ENCODE measurements at regions not wholly inside any gene's neighbourhood (a gene's known extent, or its start where the extent isn't known, plus 50 kb on each side); places are given as distances from the start of the nearest gene placed in this dataset.
A peak's percentile ranks its signal among the peaks of the same experiment; 100 is the strongest.
"Not testable (repeated sequence)": the region's sequence is repeated elsewhere in the genome, so short reads cannot be mapped to it uniquely, and the experiment has no call there.

GRCh38 chr2:182548031-182548950, 121.5 kb upstream of the PDE1A start:
- FAIRE-seq: no peak
- no peak for DNase-seq (ENCODE audit: low spot score)

DNA sequence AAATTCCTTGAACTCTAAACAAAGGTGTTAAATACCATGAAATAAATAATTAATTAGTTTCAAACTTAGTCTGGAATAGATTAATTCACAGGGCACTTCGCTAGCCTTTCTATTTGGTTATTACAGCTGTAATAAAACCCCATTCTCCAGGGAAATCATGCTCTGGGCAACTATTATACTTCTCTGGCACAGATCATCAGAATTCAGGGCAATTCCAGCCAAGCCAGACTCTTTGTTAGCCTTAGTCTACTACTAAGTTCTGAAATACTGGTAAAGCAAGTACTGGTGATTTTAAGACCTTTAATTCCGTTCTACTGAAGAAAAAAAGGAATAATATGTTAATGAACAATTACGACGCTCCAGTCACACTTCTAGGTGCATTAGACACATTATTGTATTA, 123.4 kb upstream of the PDE1A start:
- DNase-seq (ENCODE audit: low spot score) (no peak), FAIRE-seq (no peak)

GRCh38 chr2:182552232-182552631, 125.4 kb upstream of the PDE1A start:
- DNase-seq (ENCODE audit: low spot score); FAIRE-seq: not testable (repeated sequence)

DNA sequence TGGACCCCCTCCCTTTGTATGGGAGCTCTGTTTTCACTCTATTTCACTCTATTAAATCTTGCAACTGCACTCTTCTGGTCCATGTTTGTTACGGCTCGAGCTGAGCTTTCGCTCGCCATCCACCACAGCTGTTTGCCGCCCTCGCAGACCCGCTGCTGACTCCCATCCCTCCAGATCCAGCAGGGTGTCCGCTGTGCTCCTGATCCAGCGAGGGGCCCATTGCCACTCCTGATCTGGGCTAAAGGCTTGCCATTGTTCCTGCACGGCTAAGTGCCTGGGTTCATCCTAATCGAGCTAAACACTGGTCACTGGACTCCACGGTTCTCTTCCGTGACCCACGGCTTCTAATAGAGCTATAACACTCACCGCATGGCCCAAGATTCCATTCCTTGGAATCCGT, 125.9 kb upstream of the PDE1A start:
- DNase-seq (ENCODE audit: low spot score); FAIRE-seq: not testable (repeated sequence)

DNA sequence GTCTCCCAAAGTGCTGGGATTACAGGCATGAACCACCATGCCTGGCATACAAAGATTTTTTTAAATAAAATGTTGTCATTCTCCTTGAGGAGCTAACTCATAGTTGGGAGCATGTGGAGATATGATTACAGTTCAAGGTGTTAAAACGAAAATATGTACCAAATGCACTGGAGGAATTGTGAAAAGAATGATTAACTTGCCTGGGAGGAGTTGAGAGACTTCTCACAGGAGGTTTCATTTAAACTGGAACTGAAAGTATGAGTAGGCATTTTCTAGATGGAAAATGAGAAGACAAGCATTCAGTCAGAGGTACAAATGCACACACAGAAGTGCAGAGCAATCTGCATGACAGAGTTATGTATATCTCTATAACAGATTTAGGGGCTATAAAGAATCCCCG, 126.6 kb upstream of the PDE1A start:
- FAIRE-seq (no peak), DNase-seq (ENCODE audit: low spot score) (no peak)

DNA sequence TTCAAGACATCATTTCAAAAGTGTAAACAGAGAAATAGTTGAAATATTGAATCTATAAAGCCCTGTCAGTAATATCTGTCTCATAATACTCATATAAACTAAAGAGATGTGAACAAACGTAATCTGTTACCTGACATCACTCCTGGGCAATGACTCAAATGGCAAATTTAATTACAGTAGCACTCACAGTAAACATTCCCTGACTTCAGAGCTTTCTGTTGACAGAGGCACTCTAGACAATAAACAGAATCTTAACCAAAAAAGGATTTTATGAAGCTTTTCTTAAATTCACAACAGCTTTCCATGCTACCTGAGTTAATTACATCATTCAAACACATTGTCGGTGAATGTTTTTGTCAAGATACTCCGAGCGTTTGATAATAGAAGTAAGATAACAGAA, 128.1 kb upstream of the PDE1A start:
- FAIRE-seq: no peak
- no peak for DNase-seq (ENCODE audit: low spot score)

GRCh38 chr2:182558564-182558963, 131.7 kb upstream of the PDE1A start:
- DNase-seq (ENCODE audit: low spot score) (no peak), FAIRE-seq (no peak)

DNA sequence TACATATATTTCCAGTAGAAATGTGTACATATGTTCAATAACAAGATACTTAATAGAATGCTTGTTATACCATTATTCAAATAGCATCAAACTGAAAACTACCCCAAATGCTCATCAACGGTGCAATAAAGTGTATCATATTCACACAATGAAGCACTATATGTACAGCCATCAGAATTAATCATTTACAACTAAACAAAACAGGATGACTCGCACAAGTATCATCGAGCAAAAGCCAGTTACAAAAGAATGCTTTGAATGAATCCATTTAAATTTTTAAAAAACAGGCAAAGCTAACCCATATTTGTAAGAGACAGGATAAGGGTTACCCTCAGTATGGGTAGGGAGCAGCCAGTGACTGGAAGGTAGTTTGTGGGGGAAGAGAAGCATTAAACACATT, 132.8 kb upstream of the PDE1A start:
- DNase-seq (ENCODE audit: low spot score): no peak
- no peak for FAIRE-seq

DNA sequence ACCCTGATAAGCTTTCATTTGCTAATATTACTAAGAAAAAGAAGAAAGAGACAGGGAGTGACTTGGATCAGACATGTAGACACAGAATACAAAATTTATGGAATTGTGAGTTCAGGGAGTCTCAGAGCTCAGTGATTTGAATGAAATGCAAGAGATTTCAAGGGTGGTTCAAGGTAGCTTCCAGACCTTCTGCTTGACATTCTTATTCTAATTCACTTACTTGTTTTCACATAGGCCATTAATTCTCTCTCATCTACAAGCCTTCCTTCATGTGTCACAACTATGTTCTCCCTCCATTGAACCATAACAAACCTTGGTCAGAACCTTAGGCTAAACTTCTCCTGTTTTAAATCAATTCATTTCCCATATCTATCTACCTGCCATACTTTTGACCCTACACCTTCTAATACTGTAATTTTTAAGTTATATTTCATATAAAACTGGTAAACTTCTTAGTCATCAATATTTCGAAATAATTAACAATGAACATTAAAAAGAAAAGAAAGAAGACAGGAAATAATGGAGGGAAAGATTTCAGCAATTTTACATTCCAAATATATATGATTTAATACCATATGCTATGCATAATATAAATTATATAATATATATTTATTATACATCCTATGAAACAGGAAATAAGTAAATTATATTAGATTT, 139.2 kb upstream of the PDE1A start:
- no peak for DNase-seq (ENCODE audit: low spot score)
- no peak for FAIRE-seq

DNA sequence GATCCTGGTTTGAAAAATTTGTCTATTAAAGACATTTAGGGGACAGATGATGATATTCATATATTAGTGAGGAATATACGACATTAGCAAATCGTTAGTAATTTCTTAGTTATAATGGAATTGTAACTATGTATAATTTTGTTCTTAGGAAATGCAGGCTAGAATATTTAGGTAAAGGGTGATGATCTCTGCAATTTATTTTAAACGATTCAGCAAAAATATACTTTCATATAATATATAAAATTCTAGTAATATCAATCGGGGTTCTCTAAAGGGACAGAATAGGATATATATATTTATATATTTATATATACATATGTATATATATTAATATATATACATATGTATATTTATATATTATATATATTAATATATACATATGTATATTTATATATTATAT, 142.5 kb upstream of the DNAJC10 start:
- DNase-seq (ENCODE audit: low spot score) (no peak), FAIRE-seq (no peak)

DNA sequence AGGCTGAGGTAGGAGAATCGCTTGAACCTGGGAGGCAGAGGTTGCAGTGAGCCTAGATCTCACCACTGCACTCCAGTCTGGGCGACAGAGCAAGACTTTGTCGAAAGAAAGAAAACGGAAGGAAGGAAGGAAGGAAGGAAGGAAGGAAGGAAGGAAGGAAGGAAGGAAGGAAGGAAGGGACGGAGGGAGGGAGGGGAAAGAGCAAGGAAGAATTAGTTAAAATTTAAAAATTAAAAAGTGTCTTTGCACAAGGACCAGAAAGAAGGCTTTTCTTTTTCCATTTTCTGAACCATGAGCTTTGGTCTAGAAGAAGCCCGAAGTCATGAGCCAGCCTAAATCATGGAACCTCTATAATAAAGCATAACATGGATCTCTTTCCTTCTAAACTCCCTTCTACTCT, 138.2 kb upstream of the DNAJC10 start:
- no peak for FAIRE-seq
- DNase-seq (ENCODE audit: low spot score): no peak

GRCh38 chr2:182581196-182581935, 134.7 kb upstream of the DNAJC10 start:
- FAIRE-seq: no peak
- DNase-seq (ENCODE audit: low spot score): no peak

- FAIRE-seq: no peak
- no peak for DNase-seq (ENCODE audit: low spot score)
These were observed 131.6 kb upstream of the DNAJC10 start for GRCh38 chr2:182584462-182584861.

DNA sequence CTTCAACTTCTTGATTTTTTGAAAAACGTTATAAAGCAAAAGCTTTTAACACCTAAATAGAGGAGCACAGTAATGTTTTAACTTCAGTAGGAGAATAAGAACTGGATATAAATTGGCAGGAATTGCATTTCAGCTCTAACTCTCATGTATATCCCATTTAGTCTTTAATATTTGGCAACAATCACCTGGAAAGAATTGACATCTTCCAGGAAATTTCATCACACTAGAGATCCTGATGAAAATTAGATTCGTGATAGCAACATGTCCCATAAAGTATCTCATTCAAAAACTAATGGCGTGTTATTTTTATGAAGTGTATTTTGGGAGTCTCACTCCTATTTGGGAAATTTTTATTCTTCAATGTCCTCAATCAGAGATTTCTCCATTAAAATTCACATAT, 131.1 kb upstream of the DNAJC10 start:
- FAIRE-seq (no peak), DNase-seq (ENCODE audit: low spot score) (no peak)

GRCh38 chr2:182585430-182585829, 130.6 kb upstream of the DNAJC10 start:
- no peak for FAIRE-seq
- DNase-seq (ENCODE audit: low spot score): no peak

- no peak for DNase-seq (ENCODE audit: low spot score)
- FAIRE-seq: no peak
These were observed 129.6 kb upstream of the DNAJC10 start for GRCh38 chr2:182586426-182586825.

DNA sequence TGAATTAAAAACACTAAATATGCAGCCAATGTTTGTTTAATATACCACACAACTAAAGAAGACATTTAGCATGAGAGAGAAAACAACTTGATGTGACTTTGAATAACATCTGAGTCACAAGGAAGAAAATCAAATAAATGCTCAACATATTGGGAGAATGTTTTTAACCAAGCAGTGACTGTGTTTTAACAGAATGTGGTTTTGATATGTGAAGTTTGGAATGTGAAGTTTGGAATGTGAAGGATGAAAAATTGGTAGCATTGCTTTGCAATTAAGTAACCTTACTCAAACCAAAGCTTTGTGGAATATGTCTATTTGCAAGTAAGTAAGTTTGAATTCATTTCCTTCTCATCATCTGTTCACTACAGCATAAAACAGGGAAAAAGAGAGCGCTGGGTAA, 128.2 kb upstream of the DNAJC10 start:
- FAIRE-seq: no peak
- peak; percentile 29 for DNase-seq (ENCODE audit: low spot score)

- no peak for DNase-seq (ENCODE audit: low spot score)
- no peak for FAIRE-seq
These were observed 126.9 kb upstream of the DNAJC10 start for GRCh38 chr2:182589121-182589520.

DNA sequence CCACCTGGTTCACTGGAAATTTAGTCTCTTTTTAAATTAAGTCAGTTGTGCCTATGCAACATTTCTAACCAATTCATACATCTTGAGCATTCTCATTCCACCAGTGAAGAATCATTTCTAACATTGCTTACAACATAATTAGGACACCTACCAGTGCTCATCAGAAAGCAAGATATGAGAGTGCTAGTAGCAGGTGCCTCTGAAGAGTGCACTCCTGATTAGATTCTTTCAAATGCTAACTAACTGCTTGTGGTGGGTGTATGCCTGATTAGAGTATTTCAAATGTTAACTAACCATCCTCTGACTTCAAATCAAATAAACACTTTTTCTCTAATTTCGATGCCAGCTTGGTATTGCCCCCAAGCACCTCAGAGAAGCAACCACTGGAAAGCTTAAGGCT, 124.3 kb upstream of the DNAJC10 start:
- FAIRE-seq (no peak), DNase-seq (ENCODE audit: low spot score) (no peak)

DNA sequence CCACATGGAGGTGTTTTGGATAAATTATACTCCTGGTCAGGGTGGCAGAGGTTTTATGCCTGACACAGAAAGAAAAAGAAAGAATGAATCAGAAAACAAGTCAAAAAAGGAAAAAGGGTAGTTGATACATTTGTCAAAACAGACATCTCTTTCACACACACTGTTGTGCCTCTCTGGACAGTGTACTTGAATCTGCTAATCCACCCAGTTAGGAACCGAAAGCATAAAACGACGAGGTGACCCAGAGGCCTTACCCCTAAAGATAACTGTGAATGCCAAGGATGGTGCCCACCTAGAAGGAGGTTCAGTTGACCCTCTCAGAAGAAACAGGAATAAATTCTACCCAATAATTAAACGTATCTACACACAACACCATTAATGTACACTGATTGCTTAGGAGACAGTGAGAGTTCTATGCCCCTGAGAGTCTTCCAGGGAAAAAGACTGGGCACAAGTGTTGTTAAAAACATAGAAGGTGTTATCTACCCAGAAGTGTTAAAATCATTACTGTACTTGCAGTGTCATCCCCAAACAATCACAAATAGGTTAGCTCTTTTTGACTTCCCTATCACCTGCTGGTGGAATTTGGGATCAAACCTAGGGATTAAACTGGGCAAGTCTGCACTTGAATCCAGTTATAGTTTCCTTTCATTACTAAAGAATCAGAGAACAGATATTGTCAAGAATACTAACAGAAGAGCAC, 123.2 kb upstream of the DNAJC10 start:
- FAIRE-seq: no peak
- DNase-seq (ENCODE audit: low spot score): no peak

DNA sequence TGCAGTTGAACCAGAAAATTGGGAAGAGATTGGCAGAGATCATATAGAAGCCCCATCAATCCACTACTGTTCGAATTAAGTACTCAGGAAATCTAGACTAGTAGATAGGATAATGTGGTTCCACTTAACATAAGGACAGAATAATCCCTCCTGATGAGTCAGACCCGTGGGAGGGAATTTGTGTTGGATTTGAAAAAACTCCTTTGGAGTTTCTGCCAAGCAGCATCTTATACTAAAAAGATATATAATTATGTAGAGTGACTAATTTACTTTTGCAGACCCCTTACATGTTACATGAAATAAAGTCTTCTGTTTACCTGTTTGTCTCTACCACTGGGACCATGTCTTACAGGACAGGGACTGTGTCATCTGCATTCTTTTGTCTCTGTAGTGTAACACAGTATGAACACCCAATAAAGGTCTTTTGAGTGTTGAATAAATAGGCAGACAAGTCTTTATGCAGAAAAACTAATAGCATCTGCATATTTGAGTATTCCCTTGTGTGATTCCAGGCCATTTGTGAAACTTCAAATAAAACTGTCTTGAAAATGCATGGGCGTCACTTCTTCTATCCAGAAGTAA, 122.6 kb upstream of the DNAJC10 start:
- DNase-seq (ENCODE audit: low spot score) (peak; percentile 19), FAIRE-seq (no peak)

Data from urothelium cell line (cell line).